ENCODE measurements at regions not wholly inside any gene's neighbourhood (a gene's known extent, or its start where the extent isn't known, plus 50 kb on each side); places are given as distances from the start of the nearest gene placed in this dataset.
"Not testable (repeated sequence)": the region's sequence is repeated elsewhere in the genome, so short reads cannot be mapped to it uniquely, and the experiment has no call there.

DNA sequence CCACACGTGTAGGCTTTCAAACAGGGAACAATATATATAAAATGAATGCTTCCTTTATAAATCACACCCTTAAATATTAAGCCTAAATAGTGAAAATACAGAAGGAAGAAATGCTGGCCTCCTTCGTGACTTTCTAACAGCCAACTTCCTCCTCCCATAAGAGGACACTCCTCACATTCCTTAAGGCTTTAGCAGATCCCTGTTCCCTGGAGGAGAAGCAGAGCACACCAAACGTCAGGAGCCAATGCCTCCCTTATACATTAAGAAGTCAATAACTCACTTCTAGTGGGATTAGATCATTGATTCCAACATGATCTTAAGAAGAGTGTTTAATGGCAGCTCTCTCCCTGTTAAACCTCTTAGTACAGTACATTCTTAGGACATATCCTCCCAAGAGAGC is 108.4 kb upstream of the FAM241A start:
- DNase-seq (ENCODE audit: extremely low spot score) = no peak
- ChIA-PET CTCF (interaction anchor here (1.0 kb wide), 1 partner anchor 16 kb away, joined by 3 read pairs; no protein-coding TSS in a partner anchor), POLR2A (no interaction called here)
- TF ChIP-seq, protein P1, sequence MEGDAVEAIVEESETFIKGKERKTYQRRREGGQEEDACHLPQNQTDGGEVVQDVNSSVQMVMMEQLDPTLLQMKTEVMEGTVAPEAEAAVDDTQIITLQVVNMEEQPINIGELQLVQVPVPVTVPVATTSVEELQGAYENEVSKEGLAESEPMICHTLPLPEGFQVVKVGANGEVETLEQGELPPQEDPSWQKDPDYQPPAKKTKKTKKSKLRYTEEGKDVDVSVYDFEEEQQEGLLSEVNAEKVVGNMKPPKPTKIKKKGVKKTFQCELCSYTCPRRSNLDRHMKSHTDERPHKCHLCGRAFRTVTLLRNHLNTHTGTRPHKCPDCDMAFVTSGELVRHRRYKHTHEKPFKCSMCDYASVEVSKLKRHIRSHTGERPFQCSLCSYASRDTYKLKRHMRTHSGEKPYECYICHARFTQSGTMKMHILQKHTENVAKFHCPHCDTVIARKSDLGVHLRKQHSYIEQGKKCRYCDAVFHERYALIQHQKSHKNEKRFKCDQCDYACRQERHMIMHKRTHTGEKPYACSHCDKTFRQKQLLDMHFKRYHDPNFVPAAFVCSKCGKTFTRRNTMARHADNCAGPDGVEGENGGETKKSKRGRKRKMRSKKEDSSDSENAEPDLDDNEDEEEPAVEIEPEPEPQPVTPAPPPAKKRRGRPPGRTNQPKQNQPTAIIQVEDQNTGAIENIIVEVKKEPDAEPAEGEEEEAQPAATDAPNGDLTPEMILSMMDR (IDR thresholded peaks at IDR 0.05; ENCODE audit: control extremely low read depth, extremely low read depth, low read depth, missing control alignments) = no peak

DNA sequence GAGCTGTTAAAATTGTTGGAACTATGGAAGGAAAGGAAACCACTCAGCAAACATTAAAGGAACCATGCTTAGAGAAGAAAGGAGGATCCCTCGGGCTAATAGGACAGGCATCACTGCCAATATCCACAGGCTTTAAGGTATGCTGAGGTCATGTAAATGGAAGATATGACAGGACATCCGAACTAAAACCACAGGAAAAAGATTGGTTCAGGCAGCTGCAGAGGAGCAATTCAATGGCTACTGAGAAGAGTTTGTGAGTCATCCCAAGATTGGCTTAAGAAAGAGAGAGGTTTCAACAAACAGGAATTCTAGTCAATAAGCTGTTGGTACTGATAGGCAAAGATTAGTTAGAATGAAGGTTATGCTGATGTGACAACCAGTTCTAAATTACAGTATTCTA is 106.4 kb upstream of the FAM241A start:
- ChIA-PET CTCF (interaction anchor here (0.8 to 1.2 kb wide), 2 partner anchors 8 to 15 kb away, joined by 3 to 6 read pairs; no protein-coding TSS in a partner anchor), POLR2A (no interaction called here)
- no peak for DNase-seq (ENCODE audit: extremely low spot score)

DNA sequence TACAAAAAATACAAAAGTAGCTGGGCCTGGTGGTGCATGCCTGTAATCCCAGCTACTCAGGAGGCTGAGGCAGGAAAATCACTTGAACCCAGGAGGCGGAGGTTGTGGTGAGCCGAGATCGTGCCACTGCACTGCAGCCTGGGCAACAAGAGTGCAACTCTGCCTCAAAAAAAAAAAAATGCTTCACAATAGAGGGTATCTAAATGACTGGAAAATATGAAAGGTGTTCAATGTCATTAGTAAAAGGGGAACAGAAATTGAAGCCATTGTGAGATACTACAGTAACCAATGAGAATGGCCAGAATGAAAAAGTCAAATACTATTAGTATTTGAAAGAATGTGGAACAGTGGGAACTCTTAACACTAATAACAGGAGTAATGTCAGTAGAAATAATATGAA is 96.1 kb upstream of the FAM241A start:
- CTCF ChIA-PET, POLR2A ChIA-PET: not testable (repeated sequence)
- peak; percentile 16 for DNase-seq (ENCODE audit: extremely low spot score)

More for the DNA sequence above, 106.4 kb upstream of the FAM241A start:
- TF ChIP-seq, protein P1 (IDR thresholded peaks at IDR 0.05; ENCODE audit: control extremely low read depth, extremely low read depth, low read depth, missing control alignments) = no peak

DNA sequence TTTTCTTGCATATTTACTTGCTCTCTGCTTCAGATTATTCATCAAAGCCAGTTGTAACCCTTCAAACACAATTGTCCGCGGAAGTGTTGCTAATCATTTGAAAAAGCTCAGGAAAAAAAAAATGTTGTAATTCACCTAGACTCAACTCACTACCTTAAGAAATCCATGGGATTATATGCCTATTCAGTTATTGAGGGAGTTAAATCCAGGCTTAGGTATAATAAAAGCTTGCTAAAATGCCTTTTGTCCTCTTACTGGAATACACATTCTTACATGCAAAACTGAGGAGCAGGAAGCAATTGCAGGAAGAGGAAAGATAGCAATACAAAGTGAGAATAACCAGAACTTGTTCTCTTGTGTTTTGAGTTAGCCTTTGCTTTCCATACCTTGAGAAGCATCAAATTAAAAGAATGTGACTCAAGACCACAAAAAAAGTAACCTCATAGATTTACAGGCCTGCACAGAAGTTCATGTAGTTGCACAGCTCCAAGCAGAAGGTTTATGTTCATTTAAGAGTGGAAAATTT is 91.4 kb upstream of the FAM241A start:
- POLR2A ChIA-PET = no interaction called here

GRCh38 chr4:112055100-112055499 is 90.2 kb upstream of the FAM241A start:
- CTCF ChIA-PET = interaction anchor here (0.8 to 2.0 kb wide), 3 partner anchors 10 to 110 kb away, joined by 3 to 7 read pairs (median 3); no protein-coding TSS in a partner anchor
- TF ChIP-seq, protein P1 (IDR thresholded peaks at IDR 0.05; ENCODE audit: control extremely low read depth, extremely low read depth, low read depth, missing control alignments) = no peak
- POLR2A ChIA-PET = no interaction called here
- DNase-seq (ENCODE audit: extremely low spot score) = no peak

More for the DNA sequence above, 91.4 kb upstream of the FAM241A start:
- DNase-seq (ENCODE audit: extremely low spot score) = no peak
- TF ChIP-seq, protein P1 (IDR thresholded peaks at IDR 0.05; ENCODE audit: control extremely low read depth, extremely low read depth, low read depth, missing control alignments) = no peak
- CTCF ChIA-PET = interaction anchor here (1.1 to 2.0 kb wide), 4 partner anchors 9 to 109 kb away, joined by 3 to 7 read pairs (median 4); no protein-coding TSS in a partner anchor

- no peak for DNase-seq (ENCODE audit: extremely low spot score)
- TF ChIP-seq, protein P1 (IDR thresholded peaks at IDR 0.05; ENCODE audit: control extremely low read depth, extremely low read depth, low read depth, missing control alignments) = no peak
- ChIA-PET CTCF (interaction anchor here (1.0 to 2.0 kb wide), 2 partner anchors 12 to 26 kb away, joined by 4 to 5 read pairs; no protein-coding TSS in a partner anchor), POLR2A (no interaction called here)
These were observed 87.8 kb upstream of the FAM241A start for GRCh38 chr4:112057470-112057869.

- POLR2A ChIA-PET = no interaction called here
- TF ChIP-seq, protein P1 (IDR thresholded peaks at IDR 0.05; ENCODE audit: control extremely low read depth, extremely low read depth, low read depth, missing control alignments) = no peak
- DNase-seq (ENCODE audit: extremely low spot score) = no peak
- CTCF ChIA-PET = interaction anchor here (2.0 kb wide), 1 partner anchor 13 kb away, joined by 5 read pairs; no protein-coding TSS in a partner anchor
These were observed 86.8 kb upstream of the FAM241A start for GRCh38 chr4:112058433-112058832.
